A673 (cell line): ENCODE measurements at regions not wholly inside any gene's neighbourhood (a gene's known extent, or its start where the extent isn't known, plus 50 kb on each side); places are given as distances from the start of the nearest gene placed in this dataset.

Experiments used
- BruUV-seq: library from RNA; stranded (reverse); fragments of 400-500 nt; replicated peaks from 2 replicates; lab custom pipeline; 2021; lab: Mats Ljungman, UMichigan
- CTCF ChIA-PET: fragments of 300-600 bp; sonication (Branson Sonifier 250); formaldehyde crosslinking; loops from one replicate; lab custom pipeline; 2022; ENCODE audit warnings: antibody characterized with exemption; lab: Charles Lee
- POLR2A ChIA-PET: fragments of 300-600 bp; sonication (Branson Sonifier 250); formaldehyde crosslinking; loops from one replicate; lab custom pipeline; 2022; ENCODE audit warnings: antibody characterized with exemption; ENCODE audit not compliant: low non-redundant PET; lab: Charles Lee
- DNase-seq: peaks from one replicate; pipeline ENCODE4 v3.0.0-alpha.2; 2015; ENCODE audit warnings: low spot score
- H3K27ac ChIP-seq: fragments of 200-600 bp; sonication (generic); 2 replicates; pipeline ENCODE4 v1.5.1; 2016; ENCODE audit warnings: mixed run types, low read depth, mild to moderate bottlenecking, mixed read lengths, antibody characterized with exemption, low read length; ENCODE audit not compliant: poor library complexity, severe bottlenecking
- H3K27me3 ChIP-seq: fragments of 200-600 bp; sonication (generic); replicated peaks from 2 replicates; pipeline ENCODE4 v1.6.1; 2017; ENCODE audit warnings: mixed run types, low read depth, mild to moderate bottlenecking, mixed read lengths, antibody characterized with exemption, low read length; ENCODE audit not compliant: insufficient read depth, poor library complexity
- H3K36me3 ChIP-seq: fragments of 200-600 bp; sonication (generic); 2 replicates; pipeline ENCODE4 v1.6.1; 2016; ENCODE audit warnings: mixed run types, mild to moderate bottlenecking, mixed read lengths, antibody characterized with exemption, low read length; ENCODE audit not compliant: insufficient read depth, poor library complexity, severe bottlenecking
- H3K4me1 ChIP-seq: fragments of 200-600 bp; sonication (generic); 2 replicates; pipeline ENCODE4 v1.6.1; 2017; ENCODE audit warnings: mixed run types, mild to moderate bottlenecking, mixed read lengths, antibody characterized with exemption, low read length; ENCODE audit not compliant: insufficient read depth, poor library complexity, severe bottlenecking
- H3K4me3 ChIP-seq: fragments of 200-600 bp; sonication (generic); 2 replicates; pipeline ENCODE4 v1.5.1; 2016; ENCODE audit warnings: low read depth, mixed run types, mild to moderate bottlenecking, mixed read lengths, low read length; ENCODE audit not compliant: poor library complexity, severe bottlenecking
- H3K9me3 ChIP-seq: fragments of 200-600 bp; sonication (generic); 2 replicates; pipeline ENCODE4 v1.6.1; 2016; ENCODE audit warnings: mixed run types, low read depth, mild to moderate bottlenecking, mixed read lengths, antibody characterized with exemption, low read length; ENCODE audit not compliant: poor library complexity, severe bottlenecking
- EZH2 ChIP-seq: fragments of 200-600 bp; sonication (generic); IDR thresholded peaks from 2 replicates; pipeline ENCODE4 v1.6.1; 2017; ENCODE audit warnings: borderline replicate concordance, low read depth, mild to moderate bottlenecking, mixed read lengths, antibody characterized with exemption, low read length; ENCODE audit not compliant: poor library complexity, severe bottlenecking
- intact Hi-C: fragments of 100-400 bp; cut with micrococcal nuclease; formaldehyde crosslinking; loops from one replicate; pipeline ENCODE4 v1.10.0; 2022; ENCODE audit not compliant: unreplicated experiment
- TF ChIP-seq, protein P1 (sequence below): fragments of 300-800, 200-600 bp; sonication (generic); conservative IDR thresholded peaks from 2 replicates; pipeline ENCODE4 v1.5.1; 2017; ENCODE audit warnings: low read depth, mild to moderate bottlenecking, antibody characterized with exemption, low read length, moderate library complexity, mixed read lengths

DNA sequence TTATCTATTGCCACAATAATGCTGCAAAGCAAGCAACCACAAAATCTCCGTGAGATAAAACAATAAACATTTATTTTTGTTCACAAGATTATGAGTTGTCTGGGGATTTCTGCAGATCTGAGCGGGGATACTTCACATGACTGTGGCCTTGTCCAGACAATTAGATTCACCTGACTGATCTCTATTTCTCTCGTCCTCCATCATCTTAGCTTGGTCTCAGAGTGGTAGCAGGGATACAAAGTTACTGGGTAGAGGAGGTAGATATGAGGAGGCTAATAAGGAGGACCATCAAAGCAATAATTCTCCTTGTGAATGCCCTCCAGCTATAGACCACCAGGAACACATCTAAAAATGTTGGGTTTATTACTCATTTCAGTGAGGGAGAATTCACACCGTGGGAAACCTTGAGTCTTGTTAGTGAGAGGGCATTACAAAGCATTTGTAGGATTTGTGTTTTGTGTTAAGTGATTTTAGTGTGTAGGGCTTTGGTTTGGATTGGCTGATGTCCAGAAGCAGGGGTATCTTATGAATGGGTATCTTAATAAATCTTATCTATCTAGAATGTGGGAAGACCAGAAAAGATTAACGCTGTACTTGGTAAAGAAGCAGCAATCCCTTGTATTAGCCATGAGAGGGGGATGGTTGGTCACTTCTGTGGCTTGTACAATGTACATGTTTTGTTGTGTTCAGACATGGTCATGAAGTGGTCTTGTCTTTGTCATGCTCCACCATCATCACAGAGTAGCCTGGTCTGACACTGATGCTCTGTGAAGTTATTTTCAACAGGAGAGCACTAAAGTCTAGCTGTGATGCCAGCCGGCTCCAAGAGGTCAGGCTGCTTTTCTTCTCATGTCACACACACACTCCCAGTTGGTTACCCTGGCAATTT is 287.6 kb upstream of the STT3B start:
- Histone ChIP-seq H3K27ac (no peak overlapping the region), H3K4me1 (no peaks in the 10 kb centered on the region), H3K36me3 (no peaks in the 10 kb centered on the region), H3K4me3 (no peak overlapping the region), H3K27me3 (no peaks in the 10 kb centered on the region), H3K9me3 (no peaks in the 10 kb centered on the region)
- intact Hi-C loops: no loop called here
- CTCF ChIA-PET: no interaction called here
- DNase-seq: no peak
- no peak for TF ChIP-seq EZH2
- TF ChIP-seq, protein P1, sequence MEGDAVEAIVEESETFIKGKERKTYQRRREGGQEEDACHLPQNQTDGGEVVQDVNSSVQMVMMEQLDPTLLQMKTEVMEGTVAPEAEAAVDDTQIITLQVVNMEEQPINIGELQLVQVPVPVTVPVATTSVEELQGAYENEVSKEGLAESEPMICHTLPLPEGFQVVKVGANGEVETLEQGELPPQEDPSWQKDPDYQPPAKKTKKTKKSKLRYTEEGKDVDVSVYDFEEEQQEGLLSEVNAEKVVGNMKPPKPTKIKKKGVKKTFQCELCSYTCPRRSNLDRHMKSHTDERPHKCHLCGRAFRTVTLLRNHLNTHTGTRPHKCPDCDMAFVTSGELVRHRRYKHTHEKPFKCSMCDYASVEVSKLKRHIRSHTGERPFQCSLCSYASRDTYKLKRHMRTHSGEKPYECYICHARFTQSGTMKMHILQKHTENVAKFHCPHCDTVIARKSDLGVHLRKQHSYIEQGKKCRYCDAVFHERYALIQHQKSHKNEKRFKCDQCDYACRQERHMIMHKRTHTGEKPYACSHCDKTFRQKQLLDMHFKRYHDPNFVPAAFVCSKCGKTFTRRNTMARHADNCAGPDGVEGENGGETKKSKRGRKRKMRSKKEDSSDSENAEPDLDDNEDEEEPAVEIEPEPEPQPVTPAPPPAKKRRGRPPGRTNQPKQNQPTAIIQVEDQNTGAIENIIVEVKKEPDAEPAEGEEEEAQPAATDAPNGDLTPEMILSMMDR: no peak
- POLR2A ChIA-PET: no interaction called here
- no TSS peak for BruUV-seq

DNA sequence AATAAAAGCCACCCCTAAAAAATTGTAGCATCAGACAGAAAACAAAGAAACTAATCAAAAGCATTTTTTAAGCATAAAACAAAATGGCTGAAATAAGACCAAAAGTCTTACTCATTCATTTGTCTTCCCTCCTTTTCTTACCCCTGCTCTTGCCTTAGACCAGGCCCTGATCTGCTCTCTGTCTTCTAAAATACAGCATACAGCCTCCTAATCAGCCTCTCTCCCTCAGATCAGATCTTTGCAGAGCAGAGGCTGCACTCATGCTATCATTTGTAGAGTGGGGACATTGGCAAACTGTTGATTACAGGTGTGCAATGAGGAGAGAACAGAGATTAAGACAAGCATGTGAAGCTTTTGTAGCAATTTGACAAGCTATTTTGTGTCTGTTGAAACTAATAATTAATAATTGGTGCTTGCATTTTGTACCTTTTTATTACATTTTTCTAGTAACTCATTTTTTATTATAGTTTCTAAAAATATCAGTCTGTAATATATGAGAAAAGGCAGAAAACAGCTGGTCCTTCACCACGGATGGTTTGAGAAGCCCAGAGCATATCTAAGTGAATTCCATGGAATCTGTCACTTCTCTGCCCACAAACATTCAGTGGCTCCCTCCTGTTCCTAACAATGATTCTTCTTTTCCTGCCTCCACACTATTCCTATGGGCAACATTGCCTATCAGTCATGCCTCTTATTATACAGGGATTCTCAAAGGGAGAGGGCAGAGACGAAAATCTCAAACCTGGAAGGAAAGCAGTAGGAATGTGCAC is 286.2 kb upstream of the STT3B start:
- BruUV-seq: no TSS peak
- no peak for TF ChIP-seq EZH2
- TF ChIP-seq, protein P1: no peak
- Histone ChIP-seq H3K4me1 (no peaks in the 10 kb centered on the region), H3K9me3 (no peaks in the 10 kb centered on the region), H3K27ac (no peak overlapping the region), H3K27me3 (no peaks in the 10 kb centered on the region), H3K36me3 (no peaks in the 10 kb centered on the region), H3K4me3 (no peak overlapping the region)
- no peak for DNase-seq
- intact Hi-C loops: no loop called here
- POLR2A ChIA-PET: no interaction called here
- CTCF ChIA-PET: no interaction called here

DNA sequence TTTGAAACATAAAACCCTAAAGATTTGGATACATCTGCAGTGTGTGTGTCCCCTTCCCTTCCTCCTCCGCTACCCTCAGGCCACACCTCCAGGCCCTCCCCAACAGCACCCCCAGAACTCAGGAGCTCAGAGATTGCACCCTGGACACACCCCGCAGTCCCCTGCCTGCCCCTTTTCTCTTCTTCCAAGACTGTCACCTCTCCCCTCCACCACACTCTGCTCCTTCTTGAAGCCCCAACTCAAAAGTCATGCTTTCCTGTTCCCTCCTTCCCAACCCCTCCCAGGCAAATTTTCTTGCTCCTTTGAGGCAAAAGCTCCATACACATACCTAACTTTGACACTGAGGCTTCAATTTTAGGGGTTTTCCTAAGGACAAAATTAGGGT is 285.7 kb upstream of the STT3B start:
- BruUV-seq: no TSS peak
- DNase-seq: no peak
- no peaks in the 10 kb centered on the region for H3K4me1 ChIP-seq
- TF ChIP-seq, protein P1: no peak
- TF ChIP-seq EZH2: no peak
- intact Hi-C loops: no loop called here
- CTCF ChIA-PET: no interaction called here
- no peaks in the 10 kb centered on the region for H3K9me3 ChIP-seq
- no peaks in the 10 kb centered on the region for H3K36me3 ChIP-seq
- POLR2A ChIA-PET: no interaction called here
- H3K4me3 ChIP-seq: no peak overlapping the region
- no peak overlapping the region for H3K27ac ChIP-seq
- no peaks in the 10 kb centered on the region for H3K27me3 ChIP-seq
